ENCODE measurements at regions not wholly inside any gene's neighbourhood (a gene's known extent, or its start where the extent isn't known, plus 50 kb on each side); places are given as distances from the start of the nearest gene placed in this dataset.

GRCh38 chr13:106850973-106851650 lies 283.2 kb upstream of the ARGLU1 start:
- DNase-seq (ENCODE audit: low read depth in 1 of 2, low spot score in 1 of 2): no peak

GRCh38 chr13:106846571-106847448 lies 278.9 kb upstream of the ARGLU1 start:
- DNase-seq (ENCODE audit: low read depth in 1 of 2, low spot score in 1 of 2): no peak

GRCh38 chr13:106836186-106836802 lies 268.4 kb upstream of the ARGLU1 start:
- no peak for DNase-seq (ENCODE audit: low read depth in 1 of 2, low spot score in 1 of 2)

- no peak for DNase-seq (ENCODE audit: low read depth in 1 of 2, low spot score in 1 of 2)
Observed at GRCh38 chr13:106835477-106835876, 267.5 kb upstream of the ARGLU1 start.

- no peak for DNase-seq (ENCODE audit: low read depth in 1 of 2, low spot score in 1 of 2)
Observed at GRCh38 chr13:106821979-106822378, 254.0 kb upstream of the ARGLU1 start.

GRCh38 chr13:106819413-106820180 lies 251.7 kb upstream of the ARGLU1 start:
- no peak for DNase-seq (ENCODE audit: low read depth in 1 of 2, low spot score in 1 of 2)

- no peak for DNase-seq (ENCODE audit: low read depth in 1 of 2, low spot score in 1 of 2)
Observed at GRCh38 chr13:106818971-106819370, 251.0 kb upstream of the ARGLU1 start.

GRCh38 chr13:106815545-106815944 lies 247.6 kb upstream of the ARGLU1 start:
- DNase-seq (ENCODE audit: low read depth in 1 of 2, low spot score in 1 of 2): no peak

GRCh38 chr13:106814463-106814862 lies 246.5 kb upstream of the ARGLU1 start:
- no peak for DNase-seq (ENCODE audit: low read depth in 1 of 2, low spot score in 1 of 2)

- DNase-seq (ENCODE audit: low read depth in 1 of 2, low spot score in 1 of 2): no peak
Observed at GRCh38 chr13:106810069-106810468, 242.1 kb upstream of the ARGLU1 start.

- no peak for DNase-seq (ENCODE audit: low read depth in 1 of 2, low spot score in 1 of 2)
Observed at GRCh38 chr13:106804991-106805390, 237.1 kb upstream of the ARGLU1 start.

- no peak for DNase-seq (ENCODE audit: low read depth in 1 of 2, low spot score in 1 of 2)
Observed at GRCh38 chr13:106802917-106803316, 235.0 kb upstream of the ARGLU1 start.

GRCh38 chr13:106799781-106800335 lies 231.9 kb upstream of the ARGLU1 start:
- no peak for DNase-seq (ENCODE audit: low read depth in 1 of 2, low spot score in 1 of 2)

GRCh38 chr13:106797081-106797640 lies 229.2 kb upstream of the ARGLU1 start:
- DNase-seq (ENCODE audit: low read depth in 1 of 2, low spot score in 1 of 2): no peak

GRCh38 chr13:106796280-106797047 lies 228.5 kb upstream of the ARGLU1 start:
- DNase-seq (ENCODE audit: low read depth in 1 of 2, low spot score in 1 of 2): no peak

- no peak for DNase-seq (ENCODE audit: low read depth in 1 of 2, low spot score in 1 of 2)
Observed at GRCh38 chr13:106795847-106796246, 227.9 kb upstream of the ARGLU1 start.

- DNase-seq (ENCODE audit: low read depth in 1 of 2, low spot score in 1 of 2): no peak
Observed at GRCh38 chr13:106794117-106794516, 226.2 kb upstream of the ARGLU1 start.

- DNase-seq (ENCODE audit: low read depth in 1 of 2, low spot score in 1 of 2): no peak
Observed at GRCh38 chr13:106789911-106790310, 222.0 kb upstream of the ARGLU1 start.

GRCh38 chr13:106786006-106786563 lies 218.1 kb upstream of the ARGLU1 start:
- DNase-seq (ENCODE audit: low read depth in 1 of 2, low spot score in 1 of 2): no peak

GRCh38 chr13:106774621-106775020 lies 206.7 kb upstream of the ARGLU1 start:
- DNase-seq (ENCODE audit: low read depth in 1 of 2, low spot score in 1 of 2): no peak
